Adipocyte (in vitro differentiated cells): ENCODE measurements at regions not wholly inside any gene's neighbourhood (a gene's known extent, or its start where the extent isn't known, plus 50 kb on each side); places are given as distances from the start of the nearest gene placed in this dataset.

Experiments
- DNase-seq: peaks from one replicate; pipeline ENCODE4 v3.0.0-alpha.2; 2015; ENCODE audit warnings: low read depth
- H3K27me3 ChIP-seq: replicated peaks from 2 replicates; pipeline ENCODE4 v1.7.0; 2013; ENCODE audit warnings: mild to moderate bottlenecking, low read length, moderate library complexity; ENCODE audit not compliant: control insufficient read depth, insufficient read depth
- H3K36me3 ChIP-seq: 2 replicates; pipeline ENCODE4 v1.7.0; 2013; ENCODE audit warnings: low read length, mild to moderate bottlenecking, moderate library complexity; ENCODE audit not compliant: control insufficient read depth, insufficient read depth, severe bottlenecking
- H3K4me1 ChIP-seq: 2 replicates; pipeline ENCODE4 v1.7.0; 2013; ENCODE audit warnings: mild to moderate bottlenecking, low read length, moderate library complexity; ENCODE audit not compliant: control insufficient read depth, insufficient read depth
- H3K4me3 ChIP-seq: 2 replicates; pipeline ENCODE4 v1.7.0; 2013; ENCODE audit warnings: mild to moderate bottlenecking, low read length, moderate library complexity
- H3K9ac ChIP-seq: 2 replicates; pipeline ENCODE4 v1.7.0; 2013; ENCODE audit warnings: mild to moderate bottlenecking, low read length, moderate library complexity
- H3K9me3 ChIP-seq: 2 replicates; pipeline ENCODE4 v1.7.0; 2013; ENCODE audit warnings: mild to moderate bottlenecking, low read length, moderate library complexity; ENCODE audit not compliant: control insufficient read depth

DNA sequence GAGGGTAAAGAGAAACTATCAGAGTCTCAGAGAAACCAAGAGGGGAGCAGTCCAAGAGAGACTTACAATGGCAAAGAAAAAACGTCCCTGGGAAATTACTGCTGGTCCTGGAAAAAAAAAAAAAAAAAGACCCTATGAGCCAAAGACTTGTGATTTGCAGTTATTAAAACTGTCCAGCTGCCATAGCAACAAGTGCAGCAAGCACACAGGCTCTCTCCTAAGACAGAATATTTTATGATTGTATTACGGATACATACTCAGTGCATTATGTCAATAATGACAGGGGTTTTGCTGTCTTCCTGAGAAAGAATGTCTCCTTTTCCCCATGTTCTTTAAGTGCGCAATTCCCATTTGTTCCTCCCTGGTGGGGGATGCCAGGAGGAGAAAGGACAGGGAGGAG, 178.5 kb downstream of the GPAM start:
- H3K36me3 ChIP-seq: no peaks in the 10 kb centered on the region
- H3K27me3 ChIP-seq: peaks cover 28% of the 10 kb centered on the region
- DNase-seq: no peak
- H3K9me3 ChIP-seq: no peaks in the 10 kb centered on the region
- H3K9ac ChIP-seq: no peak overlapping the region
- H3K4me3 ChIP-seq: no peak overlapping the region
- H3K4me1 ChIP-seq: peaks cover 25% of the 10 kb centered on the region

DNA sequence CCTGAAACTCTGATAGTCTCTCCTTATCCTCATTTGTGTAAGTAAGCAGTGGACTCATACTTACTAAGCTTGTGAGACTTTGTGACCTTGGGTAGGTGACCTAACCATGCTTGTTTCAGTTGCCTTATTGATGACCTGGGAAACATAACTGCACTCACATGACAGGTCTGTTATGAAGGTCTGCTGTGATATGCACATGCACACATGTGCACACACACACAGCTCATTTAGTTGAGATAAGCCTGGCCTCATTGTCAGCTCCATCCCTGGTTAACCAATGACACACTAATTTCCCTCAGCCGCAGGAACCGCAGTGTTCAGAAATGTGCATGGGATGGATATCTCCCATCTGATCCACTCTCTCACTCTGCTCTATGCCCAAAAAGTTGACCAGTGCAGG, 177.2 kb downstream of the GPAM start:
- DNase-seq: no peak
- peaks cover 13% of the 10 kb centered on the region for H3K4me1 ChIP-seq
- no peaks in the 10 kb centered on the region for H3K9me3 ChIP-seq
- H3K27me3 ChIP-seq: peaks cover 28% of the 10 kb centered on the region
- no peaks in the 10 kb centered on the region for H3K36me3 ChIP-seq
- no peak overlapping the region for H3K4me3 ChIP-seq
- H3K9ac ChIP-seq: no peak overlapping the region

DNA sequence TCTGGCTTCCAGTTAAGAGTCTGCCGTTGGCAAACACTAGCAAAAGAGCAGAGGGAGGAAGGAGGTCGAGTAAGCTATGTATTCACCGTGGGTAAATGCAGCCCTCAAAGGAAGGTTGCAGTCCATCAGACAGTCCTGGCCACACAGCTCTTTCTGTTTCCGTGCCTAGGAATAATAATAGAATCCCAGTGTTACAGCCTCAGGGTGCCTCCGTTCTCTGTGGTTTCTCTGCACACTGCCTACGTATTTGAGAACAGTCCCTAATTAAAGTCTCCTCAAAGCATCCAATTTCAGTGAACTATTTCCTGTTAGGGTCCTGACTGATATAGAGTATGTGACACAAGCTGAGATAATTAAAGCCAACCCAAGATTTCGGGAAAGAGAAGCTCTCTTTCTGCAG, 176.7 kb downstream of the GPAM start:
- H3K9me3 ChIP-seq: no peaks in the 10 kb centered on the region
- H3K27me3 ChIP-seq: peaks cover 28% of the 10 kb centered on the region
- no peak overlapping the region for H3K9ac ChIP-seq
- H3K36me3 ChIP-seq: no peaks in the 10 kb centered on the region
- no peak for DNase-seq
- H3K4me1 ChIP-seq: peaks cover 11% of the 10 kb centered on the region
- no peak overlapping the region for H3K4me3 ChIP-seq

DNA sequence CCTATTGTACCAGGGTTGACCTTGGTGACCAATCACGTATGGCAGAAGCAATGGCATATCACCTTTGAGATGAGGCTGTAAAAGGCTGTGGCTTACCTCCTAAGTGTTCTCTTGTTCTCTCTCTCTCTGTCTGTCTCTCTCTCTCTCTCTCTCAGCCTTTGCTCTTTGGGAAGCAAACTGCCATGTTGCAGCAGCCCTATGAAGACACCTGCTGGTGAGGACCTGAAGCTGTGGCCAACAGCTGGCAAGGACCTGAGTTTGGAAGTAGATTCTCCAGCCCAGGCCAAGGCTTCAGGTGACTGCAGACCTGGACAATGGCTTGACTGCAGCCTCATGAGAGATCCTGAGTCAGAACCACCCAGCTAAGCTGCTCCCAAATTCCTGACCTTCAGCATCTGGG, 161.4 kb downstream of the GPAM start:
- H3K9me3 ChIP-seq: no peaks in the 10 kb centered on the region
- no peaks in the 10 kb centered on the region for H3K36me3 ChIP-seq
- no peaks in the 10 kb centered on the region for H3K27me3 ChIP-seq
- no peaks in the 10 kb centered on the region for H3K4me1 ChIP-seq
- no peak overlapping the region for H3K4me3 ChIP-seq
- H3K9ac ChIP-seq: no peak overlapping the region
- no peak for DNase-seq

DNA sequence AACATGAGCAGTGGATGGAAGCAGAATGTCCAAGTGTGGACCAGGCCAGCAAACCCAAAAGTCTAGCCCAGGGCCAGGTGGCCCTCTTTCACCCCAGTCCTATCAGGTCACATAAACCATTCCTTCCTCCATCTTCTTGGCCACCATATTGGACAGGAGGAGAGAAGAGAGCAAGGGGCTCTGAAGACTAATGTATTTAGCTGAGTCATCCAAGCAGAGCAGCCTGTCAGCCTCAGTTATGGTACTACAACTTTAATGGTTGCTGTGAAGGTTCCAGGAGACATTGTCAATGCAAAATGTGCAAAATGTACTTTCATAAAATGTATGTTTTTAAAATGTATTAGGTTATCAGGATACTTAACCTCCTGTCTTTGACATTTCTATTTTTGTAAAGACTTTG, 159.5 kb downstream of the GPAM start:
- no peaks in the 10 kb centered on the region for H3K27me3 ChIP-seq
- peaks cover 4% of the 10 kb centered on the region for H3K9me3 ChIP-seq
- no peak for DNase-seq
- H3K9ac ChIP-seq: no peak overlapping the region
- H3K4me3 ChIP-seq: no peak overlapping the region
- H3K4me1 ChIP-seq: no peaks in the 10 kb centered on the region
- H3K36me3 ChIP-seq: no peaks in the 10 kb centered on the region

DNA sequence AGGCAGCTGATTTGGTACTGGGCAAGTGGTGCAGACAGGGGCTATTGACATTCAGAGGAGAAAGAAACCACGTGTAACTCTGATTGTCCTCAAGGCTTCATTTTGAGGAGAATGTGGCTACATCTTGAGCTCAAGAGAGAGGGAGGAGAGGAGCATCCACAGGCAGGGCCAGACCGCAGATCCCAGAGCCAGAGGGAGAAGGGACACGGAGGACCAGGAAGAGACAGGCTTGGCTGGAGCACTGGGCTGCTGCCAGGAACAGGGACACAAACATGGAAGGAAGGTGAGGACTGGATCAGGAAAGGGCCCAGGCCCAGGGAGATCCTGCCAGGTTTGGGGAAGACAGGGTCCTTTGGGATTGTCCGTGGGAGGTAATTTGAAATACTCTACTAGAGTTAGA, 158.3 kb downstream of the GPAM start:
- Histone ChIP-seq H3K4me1 (no peaks in the 10 kb centered on the region), H3K9ac (no peak overlapping the region), H3K36me3 (no peaks in the 10 kb centered on the region), H3K9me3 (peaks cover 15% of the 10 kb centered on the region), H3K27me3 (no peaks in the 10 kb centered on the region), H3K4me3 (no peak overlapping the region)
- no peak for DNase-seq

DNA sequence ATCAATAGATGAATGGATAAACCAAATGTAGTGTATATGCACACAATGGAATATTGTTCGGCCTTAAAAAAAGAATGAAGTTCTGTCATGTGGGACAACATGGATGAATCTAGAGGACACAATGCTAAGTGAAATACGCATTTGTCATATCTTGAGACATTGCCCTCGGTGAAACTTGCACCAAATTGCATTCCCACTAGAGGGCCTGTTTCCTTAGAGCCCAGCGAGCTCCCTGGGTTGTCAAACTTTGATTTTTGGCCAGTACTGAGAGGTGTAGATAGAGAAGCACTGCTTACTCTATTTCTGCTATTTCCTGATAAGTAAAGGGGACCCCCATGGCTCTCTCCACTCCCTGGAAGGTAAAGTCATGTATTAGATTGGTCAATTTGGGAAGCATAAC, 157.1 kb downstream of the GPAM start:
- DNase-seq: no peak
- no peaks in the 10 kb centered on the region for H3K4me1 ChIP-seq
- H3K4me3 ChIP-seq: no peak overlapping the region
- peaks cover 26% of the 10 kb centered on the region for H3K9me3 ChIP-seq
- no peaks in the 10 kb centered on the region for H3K36me3 ChIP-seq
- no peaks in the 10 kb centered on the region for H3K27me3 ChIP-seq
- H3K9ac ChIP-seq: no peak overlapping the region

DNA sequence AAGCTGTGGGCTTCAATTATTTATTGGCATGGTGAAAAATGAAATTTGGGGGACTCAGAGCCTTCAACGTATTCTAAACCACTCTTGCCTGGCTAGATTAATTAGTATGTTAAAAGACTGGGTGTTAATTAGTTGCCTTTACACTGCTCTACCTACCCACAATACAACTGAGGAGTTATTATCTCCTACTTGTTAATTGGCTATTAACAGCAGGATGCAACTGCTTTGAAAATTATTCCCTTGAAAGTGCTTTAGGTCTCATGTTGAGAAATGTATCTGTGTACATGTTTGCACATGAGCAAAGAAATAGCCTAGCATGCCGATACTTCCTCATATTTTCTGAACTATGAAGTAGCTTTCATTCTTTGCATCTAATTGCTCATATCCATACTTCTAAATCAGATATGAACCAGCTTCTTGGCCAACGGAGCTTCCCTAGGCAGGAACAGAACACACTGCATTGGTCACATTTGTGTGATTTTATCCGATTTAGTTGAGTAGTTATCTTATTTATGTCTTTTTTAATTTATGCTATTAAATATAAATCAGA, 155.8 kb downstream of the GPAM start:
- Histone ChIP-seq H3K27me3 (no peaks in the 10 kb centered on the region), H3K36me3 (no peaks in the 10 kb centered on the region), H3K9me3 (peaks cover 36% of the 10 kb centered on the region), H3K4me3 (no peak overlapping the region), H3K4me1 (no peaks in the 10 kb centered on the region), H3K9ac (no peak overlapping the region)
- DNase-seq: no peak

DNA sequence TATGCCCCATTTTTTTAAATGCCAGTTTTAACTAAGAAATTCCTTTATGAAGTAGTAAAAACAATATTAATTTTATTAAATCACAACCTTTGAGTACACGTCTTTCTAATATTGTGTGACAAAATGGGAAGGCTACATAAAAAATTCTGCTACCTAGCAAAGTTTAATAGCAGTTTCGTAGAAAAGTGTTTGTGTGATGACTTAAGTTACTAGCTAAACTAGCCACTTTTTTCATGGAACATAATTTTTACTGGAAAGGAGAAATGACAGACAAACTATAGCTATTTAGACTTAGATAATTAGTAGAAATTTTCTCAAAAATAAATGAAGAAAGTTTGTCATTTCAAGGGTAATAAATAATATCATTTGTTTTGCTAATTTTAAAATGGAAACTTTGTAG, 153.1 kb downstream of the GPAM start:
- H3K9ac ChIP-seq: no peak overlapping the region
- H3K36me3 ChIP-seq: no peaks in the 10 kb centered on the region
- no peaks in the 10 kb centered on the region for H3K27me3 ChIP-seq
- peaks cover 48% of the 10 kb centered on the region for H3K9me3 ChIP-seq
- no peak for DNase-seq
- no peaks in the 10 kb centered on the region for H3K4me1 ChIP-seq
- H3K4me3 ChIP-seq: peak overlapping the region; percentile 23

DNA sequence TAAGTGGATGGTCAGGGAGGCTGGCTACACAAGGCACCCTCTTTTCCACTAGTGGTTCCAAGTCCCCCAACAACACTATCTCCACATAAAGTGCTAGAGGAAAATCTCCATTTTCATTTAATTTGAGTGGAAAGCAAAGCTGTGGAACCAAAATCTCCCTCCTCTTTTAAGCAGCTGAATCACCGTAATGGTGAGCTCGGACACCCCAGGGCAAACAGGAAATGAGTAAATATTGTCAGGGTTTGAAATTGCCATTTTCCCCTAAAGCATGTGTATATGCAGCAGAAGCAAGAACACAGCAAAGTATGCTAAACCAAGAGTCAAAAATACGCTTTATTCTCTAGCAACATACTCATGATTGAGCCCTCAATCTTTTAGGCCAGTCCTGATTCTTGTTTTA, 143.7 kb downstream of the GPAM start:
- no peaks in the 10 kb centered on the region for H3K36me3 ChIP-seq
- H3K4me3 ChIP-seq: no peak overlapping the region
- H3K9me3 ChIP-seq: peaks cover 7% of the 10 kb centered on the region
- DNase-seq: no peak
- H3K9ac ChIP-seq: no peak overlapping the region
- H3K4me1 ChIP-seq: no peaks in the 10 kb centered on the region
- peaks cover under 1% of the 10 kb centered on the region for H3K27me3 ChIP-seq

DNA sequence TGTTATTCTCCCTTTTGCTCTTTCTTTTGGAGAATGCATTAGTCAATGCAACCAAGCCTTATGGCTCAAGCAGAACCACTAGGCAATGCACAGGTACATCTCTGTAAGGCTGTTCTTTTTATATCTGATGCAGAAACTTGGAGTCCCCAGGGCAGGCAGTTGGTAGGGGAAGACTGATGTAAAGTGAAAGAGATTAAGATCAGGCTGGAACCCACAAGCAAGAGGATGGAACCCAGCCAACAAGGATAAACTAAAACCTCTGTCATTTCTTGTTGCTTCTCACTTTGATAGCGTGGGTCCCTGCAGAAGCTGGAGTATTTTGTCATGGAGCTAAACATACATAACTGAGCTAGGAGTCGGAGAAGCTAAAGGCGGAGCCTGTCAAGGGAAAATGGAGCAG, 142.9 kb downstream of the GPAM start:
- Histone ChIP-seq H3K9ac (no peak overlapping the region), H3K9me3 (peaks cover 2% of the 10 kb centered on the region), H3K27me3 (peaks cover 7% of the 10 kb centered on the region), H3K36me3 (no peaks in the 10 kb centered on the region), H3K4me3 (no peak overlapping the region), H3K4me1 (no peaks in the 10 kb centered on the region)
- DNase-seq: no peak

DNA sequence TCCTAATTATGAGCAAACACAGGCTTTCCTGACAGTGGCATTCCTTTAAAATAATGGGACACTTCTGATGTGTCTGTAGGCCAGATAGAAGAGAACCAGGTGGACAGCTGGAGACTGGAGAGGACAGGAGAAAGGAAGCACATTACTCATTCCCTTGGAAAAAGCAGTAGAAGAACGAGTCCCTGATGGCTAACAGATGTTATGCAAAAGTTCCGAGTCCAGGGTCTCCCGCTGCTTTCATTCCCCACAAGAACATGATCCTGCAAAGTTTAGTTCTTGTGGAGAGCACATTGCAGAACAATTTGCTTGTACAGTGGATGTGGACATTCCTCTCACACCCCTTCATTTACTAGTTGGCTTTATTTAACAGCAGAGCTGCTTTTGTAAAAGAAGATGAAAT, 137.6 kb downstream of the GPAM start:
- peaks cover 7% of the 10 kb centered on the region for H3K27me3 ChIP-seq
- DNase-seq: no peak

More for the DNA sequence above, 137.6 kb downstream of the GPAM start:
- no peaks in the 10 kb centered on the region for H3K36me3 ChIP-seq
- H3K4me1 ChIP-seq: no peaks in the 10 kb centered on the region
- H3K9ac ChIP-seq: no peak overlapping the region
- H3K9me3 ChIP-seq: no peaks in the 10 kb centered on the region
- H3K4me3 ChIP-seq: no peak overlapping the region
